Ishikawa (cell line): ENCODE measurements at regions not wholly inside any gene's neighbourhood (a gene's known extent, or its start where the extent isn't known, plus 50 kb on each side); places are given as distances from the start of the nearest gene placed in this dataset.

Source experiments
- CEBPB ChIP-seq: IDR thresholded peaks from 2 replicates; pipeline ENCODE4 v1.6.1; 2012
- CREB1 ChIP-seq: IDR thresholded peaks from 2 replicates; pipeline ENCODE4 v1.6.1; 2012; ENCODE audit warnings: low read depth
- EGR1 ChIP-seq: IDR thresholded peaks from 2 replicates; pipeline ENCODE4 v1.6.1; 2012
- EP300 ChIP-seq: IDR thresholded peaks from 2 replicates; pipeline ENCODE4 v1.6.1; 2012; ENCODE audit warnings: borderline replicate concordance
- FOXM1 ChIP-seq: IDR thresholded peaks from 2 replicates; pipeline ENCODE4 v1.6.1; 2012; ENCODE audit warnings: low read depth, borderline replicate concordance
- NFIC ChIP-seq: IDR thresholded peaks from 2 replicates; pipeline ENCODE4 v1.6.1; 2012
- RAD21 ChIP-seq: IDR thresholded peaks from 2 replicates; pipeline ENCODE4 v1.6.1; 2012; ENCODE audit warnings: low read depth
- TAF1 ChIP-seq: IDR thresholded peaks from 2 replicates; pipeline ENCODE4 v1.6.1; 2012; ENCODE audit warnings: low read depth, mild to moderate bottlenecking
- TCF12 ChIP-seq: IDR thresholded peaks from 2 replicates; pipeline ENCODE4 v1.6.1; 2012; ENCODE audit warnings: low read depth
- TEAD4 ChIP-seq: IDR thresholded peaks from 2 replicates; pipeline ENCODE4 v1.6.1; 2012
- YY1 ChIP-seq: IDR thresholded peaks from 2 replicates; pipeline ENCODE4 v1.6.1; 2012; ENCODE audit warnings: low read depth
- ZBTB7A ChIP-seq: IDR thresholded peaks from 2 replicates; pipeline ENCODE4 v1.6.1; 2012; ENCODE audit warnings: low read depth
- TF ChIP-seq, protein P1 (sequence below): IDR thresholded peaks from 2 replicates; pipeline ENCODE4 v1.6.1; 2012
- TF ChIP-seq, protein P2 (sequence below): IDR thresholded peaks from 2 replicates; pipeline ENCODE4 v1.6.1; 2012
- TF ChIP-seq, protein P3 (sequence below): IDR thresholded peaks from 2 replicates; pipeline ENCODE4 v1.6.1; 2012; ENCODE audit warnings: low read depth, mild to moderate bottlenecking

DNA sequence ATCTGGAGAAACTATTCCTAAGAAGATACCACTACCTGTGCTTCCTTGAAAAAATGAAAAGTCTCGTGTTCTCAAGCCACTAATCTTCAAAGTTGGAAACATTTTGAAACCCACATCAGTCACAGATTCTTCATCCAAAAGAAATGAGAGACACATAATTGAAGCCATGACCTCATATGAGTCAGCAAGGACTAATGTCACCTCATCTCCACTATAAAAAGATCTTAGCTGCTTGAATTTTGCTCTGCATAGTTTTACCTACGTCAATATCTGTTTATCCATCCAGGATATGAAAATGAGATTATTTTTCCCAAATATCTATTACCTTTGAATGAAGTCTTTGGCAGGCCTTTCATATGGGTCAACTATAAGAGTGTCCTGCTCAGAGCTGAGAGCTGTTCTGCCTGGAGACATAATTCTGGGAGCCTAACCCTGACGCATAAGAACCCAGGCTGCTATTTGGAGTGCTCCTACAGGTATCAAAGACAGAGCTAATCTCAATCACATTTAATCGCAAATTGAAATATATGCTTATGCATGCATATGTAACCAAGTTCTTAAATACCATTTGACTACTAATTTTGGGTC, 312.5 kb upstream of the PKN2 start:
- TF ChIP-seq CEBPB, result no peak
- no peak for TF ChIP-seq EGR1
- no peak for TF ChIP-seq EP300
- no peak for TF ChIP-seq RAD21

DNA sequence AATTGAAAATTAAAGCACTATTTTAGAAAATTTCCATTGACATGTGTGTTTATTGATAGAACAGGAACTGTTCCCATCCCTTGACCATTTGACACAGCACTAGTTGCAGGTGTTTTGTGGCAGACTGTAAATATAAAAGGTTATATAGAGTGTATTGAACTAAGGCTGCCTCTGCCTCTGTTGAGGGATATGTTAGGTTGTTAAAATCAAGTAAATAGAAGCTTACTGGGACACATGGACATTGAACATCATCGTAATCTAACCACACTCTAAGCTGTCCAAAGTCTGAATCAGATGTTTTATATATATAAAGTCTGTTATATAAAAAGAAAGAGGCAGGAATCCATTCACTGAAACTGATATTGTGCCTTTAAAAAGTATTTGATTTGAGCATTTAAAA, 308.1 kb upstream of the PKN2 start:
- TF ChIP-seq, protein P1, sequence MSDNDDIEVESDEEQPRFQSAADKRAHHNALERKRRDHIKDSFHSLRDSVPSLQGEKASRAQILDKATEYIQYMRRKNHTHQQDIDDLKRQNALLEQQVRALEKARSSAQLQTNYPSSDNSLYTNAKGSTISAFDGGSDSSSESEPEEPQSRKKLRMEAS, result no peak
- no peak for TF ChIP-seq CREB1
- no peak for TF ChIP-seq TEAD4
- TF ChIP-seq, protein P2, sequence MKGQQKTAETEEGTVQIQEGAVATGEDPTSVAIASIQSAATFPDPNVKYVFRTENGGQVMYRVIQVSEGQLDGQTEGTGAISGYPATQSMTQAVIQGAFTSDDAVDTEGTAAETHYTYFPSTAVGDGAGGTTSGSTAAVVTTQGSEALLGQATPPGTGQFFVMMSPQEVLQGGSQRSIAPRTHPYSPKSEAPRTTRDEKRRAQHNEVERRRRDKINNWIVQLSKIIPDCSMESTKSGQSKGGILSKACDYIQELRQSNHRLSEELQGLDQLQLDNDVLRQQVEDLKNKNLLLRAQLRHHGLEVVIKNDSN, result no peak
- no peak for TF ChIP-seq TAF1
- no peak for TF ChIP-seq TCF12
- no peak for TF ChIP-seq CEBPB
- TF ChIP-seq YY1, result no peak
- TF ChIP-seq RAD21, result no peak
- no peak for TF ChIP-seq ZBTB7A
- no peak for TF ChIP-seq EGR1
- TF ChIP-seq NFIC, result no peak
- no peak for TF ChIP-seq FOXM1
- TF ChIP-seq, protein P3, sequence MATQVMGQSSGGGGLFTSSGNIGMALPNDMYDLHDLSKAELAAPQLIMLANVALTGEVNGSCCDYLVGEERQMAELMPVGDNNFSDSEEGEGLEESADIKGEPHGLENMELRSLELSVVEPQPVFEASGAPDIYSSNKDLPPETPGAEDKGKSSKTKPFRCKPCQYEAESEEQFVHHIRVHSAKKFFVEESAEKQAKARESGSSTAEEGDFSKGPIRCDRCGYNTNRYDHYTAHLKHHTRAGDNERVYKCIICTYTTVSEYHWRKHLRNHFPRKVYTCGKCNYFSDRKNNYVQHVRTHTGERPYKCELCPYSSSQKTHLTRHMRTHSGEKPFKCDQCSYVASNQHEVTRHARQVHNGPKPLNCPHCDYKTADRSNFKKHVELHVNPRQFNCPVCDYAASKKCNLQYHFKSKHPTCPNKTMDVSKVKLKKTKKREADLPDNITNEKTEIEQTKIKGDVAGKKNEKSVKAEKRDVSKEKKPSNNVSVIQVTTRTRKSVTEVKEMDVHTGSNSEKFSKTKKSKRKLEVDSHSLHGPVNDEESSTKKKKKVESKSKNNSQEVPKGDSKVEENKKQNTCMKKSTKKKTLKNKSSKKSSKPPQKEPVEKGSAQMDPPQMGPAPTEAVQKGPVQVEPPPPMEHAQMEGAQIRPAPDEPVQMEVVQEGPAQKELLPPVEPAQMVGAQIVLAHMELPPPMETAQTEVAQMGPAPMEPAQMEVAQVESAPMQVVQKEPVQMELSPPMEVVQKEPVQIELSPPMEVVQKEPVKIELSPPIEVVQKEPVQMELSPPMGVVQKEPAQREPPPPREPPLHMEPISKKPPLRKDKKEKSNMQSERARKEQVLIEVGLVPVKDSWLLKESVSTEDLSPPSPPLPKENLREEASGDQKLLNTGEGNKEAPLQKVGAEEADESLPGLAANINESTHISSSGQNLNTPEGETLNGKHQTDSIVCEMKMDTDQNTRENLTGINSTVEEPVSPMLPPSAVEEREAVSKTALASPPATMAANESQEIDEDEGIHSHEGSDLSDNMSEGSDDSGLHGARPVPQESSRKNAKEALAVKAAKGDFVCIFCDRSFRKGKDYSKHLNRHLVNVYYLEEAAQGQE, result no peak
- TF ChIP-seq EP300, result no peak

DNA sequence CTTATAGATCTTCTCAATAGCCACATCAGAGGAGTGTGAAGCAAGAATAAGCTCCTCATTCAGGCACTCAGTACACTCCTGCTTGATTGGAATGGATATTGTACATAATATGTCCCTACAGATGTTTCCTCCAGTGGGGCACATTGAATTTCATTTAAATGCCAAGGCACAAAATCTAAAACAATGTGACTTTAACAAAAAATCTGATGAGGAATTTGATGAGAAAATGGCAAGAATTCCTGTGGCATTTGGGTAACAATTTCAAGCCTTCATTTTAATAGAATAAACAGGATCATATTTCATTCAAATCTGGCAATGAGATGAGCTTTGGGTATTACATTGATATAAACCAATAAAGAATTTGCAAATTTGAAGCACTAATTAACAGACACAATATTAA, 307.7 kb upstream of the PKN2 start:
- no peak for TF ChIP-seq FOXM1
- TF ChIP-seq, protein P2, result no peak
- no peak for TF ChIP-seq NFIC
- no peak for TF ChIP-seq YY1
- TF ChIP-seq RAD21, result no peak
- no peak for TF ChIP-seq EGR1
- TF ChIP-seq, protein P1, result no peak
- no peak for TF ChIP-seq TEAD4
- no peak for TF ChIP-seq EP300
- no peak for TF ChIP-seq TAF1
- TF ChIP-seq CEBPB, result no peak
- TF ChIP-seq CREB1, result no peak
- TF ChIP-seq, protein P3, result no peak

- TF ChIP-seq TEAD4, result no peak
- TF ChIP-seq TAF1, result no peak
- no peak for TF ChIP-seq EP300
- no peak for TF ChIP-seq NFIC
- TF ChIP-seq CEBPB, result no peak
- TF ChIP-seq, protein P3, result no peak
- no peak for TF ChIP-seq ZBTB7A
- TF ChIP-seq, protein P1, result no peak
- no peak for TF ChIP-seq CREB1
- TF ChIP-seq FOXM1, result no peak
Observed at GRCh38 chr1:88378560-88378959, 305.5 kb upstream of the PKN2 start.
